ENCODE measurements at regions not wholly inside any gene's neighbourhood (a gene's known extent, or its start where the extent isn't known, plus 50 kb on each side); places are given as distances from the start of the nearest gene placed in this dataset.
A peak's percentile ranks its signal among the peaks of the same experiment; 100 is the strongest.
"Not testable (repeated sequence)": the region's sequence is repeated elsewhere in the genome, so short reads cannot be mapped to it uniquely, and the experiment has no call there.

DNA sequence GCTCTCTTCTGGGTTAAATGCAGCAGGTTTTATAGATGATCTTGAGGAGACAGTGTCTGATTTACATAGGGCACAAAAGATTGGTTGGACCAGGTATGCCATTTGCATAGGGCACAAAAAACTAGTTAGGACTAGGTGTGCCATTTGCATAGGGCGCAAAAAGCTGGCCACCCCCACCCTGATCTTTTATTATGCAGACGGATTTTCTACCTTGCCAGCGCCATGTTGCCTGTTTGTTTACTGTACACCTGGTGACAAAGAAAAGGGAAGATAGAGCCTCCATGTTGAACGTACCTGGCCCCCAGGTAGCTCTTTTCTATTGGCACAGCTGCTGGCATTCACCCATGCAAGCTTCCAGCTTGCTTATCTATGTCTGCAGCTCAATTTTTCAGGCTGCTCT is 790.4 kb downstream of the TTLL7 start:
- DNase-seq, result not testable (repeated sequence)

- not testable (repeated sequence) for DNase-seq
Observed at GRCh38 chr1:83194610-83195009, 804.3 kb downstream of the TTLL7 start.

GRCh38 chr1:83182033-83182728 is 816.8 kb downstream of the TTLL7 start:
- DNase-seq, result not testable (repeated sequence)

GRCh38 chr1:83180621-83181020 is 818.3 kb downstream of the TTLL7 start:
- DNase-seq, result not testable (repeated sequence)

- DNase-seq, result not testable (repeated sequence)
Observed at GRCh38 chr1:83167634-83168033, 831.3 kb downstream of the TTLL7 start.

DNA sequence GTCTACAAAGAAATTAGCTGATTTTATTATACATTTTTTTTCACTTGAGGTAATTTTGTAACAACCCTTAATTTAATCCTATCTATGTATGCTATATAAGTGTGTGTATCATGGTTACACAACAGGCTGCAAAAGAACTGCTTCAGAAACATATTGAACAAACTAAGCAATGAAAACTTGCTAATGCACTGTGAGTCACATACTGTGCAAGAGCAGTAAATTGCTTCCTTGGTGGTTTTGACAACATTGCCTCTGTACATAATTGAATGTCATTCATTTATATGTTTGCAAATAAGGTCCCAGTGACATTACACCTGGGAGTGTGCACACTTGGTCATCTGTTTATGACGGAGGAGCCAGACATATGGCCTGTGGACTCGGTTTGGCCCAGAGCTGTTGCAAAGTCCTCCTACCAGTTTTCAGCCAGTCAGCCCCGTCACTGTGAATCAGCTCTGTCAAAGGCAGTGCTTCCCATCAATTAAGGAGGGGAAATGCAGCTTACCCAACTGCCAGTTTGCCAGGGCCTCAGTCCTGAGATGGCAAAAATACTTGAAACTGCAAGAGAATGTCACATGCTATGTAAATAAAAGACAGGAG is 835.0 kb downstream of the TTLL7 start:
- DNase-seq, result peak; percentile 38

- DNase-seq, result not testable (repeated sequence)
Observed at GRCh38 chr1:83158924-83159323, 840.0 kb downstream of the TTLL7 start.

- DNase-seq, result not testable (repeated sequence)
Observed at GRCh38 chr1:83154306-83154705, 844.6 kb downstream of the TTLL7 start.

DNA sequence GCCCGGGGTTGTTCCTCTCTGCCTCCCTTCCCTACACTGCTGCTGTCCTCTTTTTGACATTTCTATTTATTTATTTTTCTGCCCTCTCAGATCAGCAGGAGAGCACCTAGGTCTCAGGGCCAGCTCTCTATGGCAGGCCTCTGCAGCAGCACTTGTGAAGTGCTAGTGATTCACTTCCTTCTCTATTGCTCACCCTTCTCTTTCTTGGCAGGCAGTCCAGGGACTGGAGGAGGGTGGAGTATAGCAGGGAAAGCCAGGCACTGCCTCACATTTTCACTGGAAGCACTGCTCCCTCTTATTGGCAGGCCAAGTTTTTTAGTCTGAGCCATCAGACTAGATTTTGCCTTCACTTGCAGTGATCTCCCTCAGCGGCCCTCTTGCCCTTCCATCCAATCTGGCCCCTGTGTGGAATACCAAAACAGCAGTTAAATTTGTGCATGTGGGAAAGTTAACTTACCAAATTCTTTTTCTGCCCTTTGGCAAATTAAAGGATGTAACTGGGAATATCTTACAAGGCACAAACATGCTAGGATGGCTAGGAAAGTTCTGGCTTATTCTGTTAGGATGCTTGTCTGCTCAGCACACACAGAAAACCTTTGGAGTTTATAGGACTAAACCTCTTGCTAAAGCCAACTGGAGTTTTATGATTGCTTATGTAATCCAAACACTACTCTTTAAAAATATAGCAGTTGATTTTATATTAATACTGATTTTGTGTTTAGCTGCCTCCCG is 847.6 kb downstream of the TTLL7 start:
- not testable (repeated sequence) for DNase-seq

DNA sequence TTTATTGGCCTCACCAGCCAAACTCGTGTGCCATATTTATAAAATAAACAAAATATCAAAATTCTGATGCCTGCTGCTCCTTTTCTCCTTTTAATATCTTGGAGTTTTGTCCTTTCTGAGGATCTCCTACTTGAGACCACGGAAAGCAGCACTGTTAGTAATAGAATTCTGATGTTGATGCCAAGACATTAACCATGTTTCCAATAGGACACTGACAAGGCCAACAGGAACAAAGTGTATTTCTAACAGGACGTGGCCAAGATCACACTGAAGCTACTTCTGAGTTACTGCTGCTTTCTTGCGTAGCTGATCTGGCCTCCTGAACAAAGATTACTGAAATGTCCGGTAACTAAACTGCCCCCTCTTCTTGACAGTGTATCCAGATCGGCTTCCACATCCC is 848.5 kb downstream of the TTLL7 start:
- not testable (repeated sequence) for DNase-seq

DNA sequence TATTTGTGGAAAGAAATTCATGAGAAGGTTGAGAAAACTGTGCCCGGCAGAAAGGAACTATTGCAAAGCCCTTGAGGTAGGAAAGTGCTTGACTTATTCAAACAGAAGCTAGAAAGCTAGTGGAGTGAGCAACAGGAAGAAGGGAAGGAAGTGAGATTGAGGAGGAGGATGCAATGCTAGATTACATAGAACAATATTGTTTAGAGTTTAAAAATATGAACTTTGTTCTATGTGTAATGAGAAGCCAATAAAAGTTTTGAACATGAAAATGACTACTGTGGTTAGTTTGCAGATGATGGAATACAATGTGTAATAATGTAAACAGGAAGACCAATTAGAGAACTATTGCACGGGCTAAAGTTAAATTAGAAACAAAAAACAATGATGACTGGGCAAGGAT is 853.1 kb downstream of the TTLL7 start:
- not testable (repeated sequence) for DNase-seq

- not testable (repeated sequence) for DNase-seq
Observed at GRCh38 chr1:83142802-83143201, 856.1 kb downstream of the TTLL7 start.

DNA sequence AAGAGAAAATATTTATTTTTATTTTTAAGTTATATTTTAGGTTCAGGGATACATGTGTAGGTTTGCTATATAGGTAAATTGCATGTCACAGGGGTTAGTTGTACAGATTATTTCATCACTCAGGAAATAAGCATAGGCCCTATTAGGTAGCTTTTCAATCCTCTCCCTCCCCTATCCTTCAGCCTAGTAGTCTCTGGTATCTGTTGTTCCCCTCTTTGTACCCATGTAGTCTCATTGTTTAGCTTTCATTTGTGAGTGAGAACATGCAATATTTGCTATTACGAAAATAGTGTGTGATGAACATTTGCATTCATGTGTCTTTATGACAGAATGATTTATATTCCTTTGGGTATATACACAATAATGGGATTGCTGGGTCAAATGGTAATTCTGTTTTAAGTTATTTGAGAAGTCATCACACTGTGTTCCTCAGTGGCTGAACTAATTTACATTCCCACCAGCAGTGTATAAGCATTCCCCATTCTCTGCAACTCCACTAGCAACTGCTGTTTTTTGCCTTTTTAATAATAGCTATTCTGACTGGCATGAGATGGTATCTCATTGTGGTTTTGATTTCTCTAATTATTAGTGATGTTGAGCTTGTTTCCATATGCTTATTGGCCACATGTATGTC is 863.3 kb downstream of the TTLL7 start:
- DNase-seq, result not testable (repeated sequence)

DNA sequence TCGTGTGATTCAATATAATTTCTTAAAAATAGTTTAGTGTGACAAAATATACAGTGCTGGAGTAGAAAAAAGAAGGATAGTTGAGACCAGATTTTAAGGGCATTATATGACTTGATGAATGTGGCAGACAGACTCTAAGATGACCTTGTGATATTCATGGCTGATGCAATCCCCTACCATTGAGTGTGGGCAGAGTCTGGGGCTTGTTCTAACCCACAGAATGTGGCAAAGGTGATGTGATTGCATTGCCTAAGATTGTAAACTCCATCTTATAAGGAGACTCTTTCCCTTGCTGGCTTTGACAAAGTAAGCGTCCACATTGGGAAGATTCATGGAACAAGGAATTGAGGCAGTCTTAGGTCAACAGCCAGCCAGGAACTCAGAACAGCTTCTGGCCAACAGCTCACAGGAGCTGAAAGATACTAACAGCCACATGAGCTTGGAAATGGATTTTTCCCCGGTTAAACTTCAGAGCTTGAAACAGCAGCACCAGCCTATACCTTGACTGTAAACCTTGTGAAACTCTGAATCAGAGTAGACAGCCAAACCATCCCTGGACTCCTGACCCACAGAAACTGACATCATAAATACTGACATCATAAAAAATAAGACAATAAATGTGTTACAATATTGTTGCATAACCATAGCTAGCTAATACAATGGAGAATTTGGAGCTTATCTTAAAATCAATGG is 864.5 kb downstream of the TTLL7 start:
- not testable (repeated sequence) for DNase-seq

- DNase-seq, result no peak
Observed at GRCh38 chr1:83131692-83131955, 867.3 kb downstream of the TTLL7 start.

GRCh38 chr1:83130886-83131691 is 867.8 kb downstream of the TTLL7 start:
- DNase-seq, result peak; percentile 53

GRCh38 chr1:83129107-83129506 is 869.8 kb downstream of the TTLL7 start:
- no peak for DNase-seq

GRCh38 chr1:83125456-83125855 is 873.5 kb downstream of the TTLL7 start:
- DNase-seq, result no peak

- no peak for DNase-seq
Observed at GRCh38 chr1:83123019-83123418, 875.9 kb downstream of the TTLL7 start.

DNA sequence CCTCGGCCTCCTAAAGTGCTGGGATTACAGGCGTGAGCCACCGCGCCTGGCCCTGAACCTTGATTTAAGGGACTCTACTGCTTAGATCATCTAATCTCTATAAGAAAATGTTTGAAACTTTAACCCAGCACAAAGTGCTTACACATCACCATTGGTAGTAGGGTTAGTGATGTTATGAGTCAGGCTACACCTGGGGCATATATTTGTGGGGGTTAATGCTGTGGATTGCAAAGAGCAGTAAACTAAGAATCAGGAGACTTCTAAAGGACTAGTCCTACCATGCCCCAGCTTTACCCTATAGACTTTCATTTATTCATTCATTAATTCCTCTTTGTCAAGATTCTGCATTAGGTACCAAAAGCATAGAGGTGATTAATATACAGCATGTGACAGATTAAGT is 880.5 kb downstream of the TTLL7 start:
- no peak for DNase-seq

DNA sequence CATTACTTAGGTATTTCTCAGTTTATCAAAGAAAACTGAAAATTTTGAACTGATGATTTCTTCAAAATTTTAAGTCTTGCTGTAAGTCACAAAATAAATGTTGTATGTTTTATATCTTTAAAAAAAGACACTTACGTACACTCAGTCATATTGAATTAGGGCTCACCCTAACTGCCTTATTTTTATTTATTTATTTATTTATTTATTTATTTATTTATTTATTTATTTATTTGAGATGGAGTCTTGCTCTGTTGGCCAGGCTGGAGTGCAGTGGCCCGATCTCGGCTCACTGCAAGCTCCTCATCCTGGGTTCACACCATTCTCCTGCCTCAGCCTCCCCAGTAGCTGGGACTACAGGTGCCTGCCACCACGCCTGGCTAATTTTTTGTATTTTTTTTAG is 881.9 kb downstream of the TTLL7 start:
- not testable (repeated sequence) for DNase-seq

DNA sequence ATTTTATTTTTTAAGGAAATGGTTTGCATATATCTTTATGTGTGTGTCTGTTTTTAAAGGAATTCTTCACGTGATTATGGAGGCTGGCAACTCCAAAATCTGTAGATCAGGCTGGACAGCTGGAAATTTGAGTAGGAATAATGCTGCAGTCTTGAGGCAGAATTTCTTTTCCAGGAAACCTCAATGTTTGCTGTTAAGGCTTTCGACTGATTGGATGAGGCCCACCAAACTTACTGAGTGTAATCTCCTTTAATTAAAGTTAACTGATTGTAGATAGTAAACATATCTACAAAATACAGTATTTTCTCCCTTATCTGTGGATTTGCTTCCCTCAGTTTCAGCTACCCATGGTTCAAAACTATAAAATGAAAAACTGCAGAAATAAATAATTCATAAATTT is 883.1 kb downstream of the TTLL7 start:
- DNase-seq, result no peak

Data from MV-4-11 (cell line).